ENCODE measurements at regions not wholly inside any gene's neighbourhood (a gene's known extent, or its start where the extent isn't known, plus 50 kb on each side); places are given as distances from the start of the nearest gene placed in this dataset.
A peak's percentile ranks its signal among the peaks of the same experiment; 100 is the strongest.

GRCh38 chr2:196365145-196365544 lies 193.8 kb upstream of the STK17B start:
- no peak overlapping the region for H3K4me3 ChIP-seq
- no peak overlapping the region for H3K27ac ChIP-seq
- TF ChIP-seq CTCF (IDR thresholded peaks at IDR 0.05): no peak
- no peak for DNase-seq (ENCODE audit: low spot score)

- Histone ChIP-seq H3K4me3 (no peak overlapping the region), H3K27ac (no peak overlapping the region)
- DNase-seq (ENCODE audit: low spot score): no peak
- TF ChIP-seq CTCF (IDR thresholded peaks at IDR 0.05): no peak
These were observed 194.5 kb upstream of the STK17B start for GRCh38 chr2:196365923-196366322.

DNA sequence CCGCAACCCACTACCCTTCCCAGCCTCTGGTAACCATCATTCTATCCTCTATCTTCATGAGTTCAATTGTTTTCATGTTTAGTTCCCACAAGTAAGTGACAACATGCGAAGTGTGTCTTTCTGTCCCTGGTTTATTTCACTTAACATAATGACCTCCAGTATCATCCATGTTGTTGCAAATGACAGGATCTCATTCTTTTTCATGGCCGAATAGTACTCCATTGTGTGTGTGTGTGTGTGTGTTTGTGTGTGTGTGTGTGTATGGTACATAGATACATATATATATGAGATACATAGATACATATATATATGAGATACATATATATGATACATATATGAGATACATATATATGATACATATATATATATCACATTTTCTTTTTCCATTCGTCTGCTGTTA lies 196.3 kb upstream of the STK17B start:
- Histone ChIP-seq H3K4me3 (no peak overlapping the region), H3K27ac (no peak overlapping the region)
- no peak for TF ChIP-seq CTCF (IDR thresholded peaks at IDR 0.05)
- no peak for DNase-seq (ENCODE audit: low spot score)

DNA sequence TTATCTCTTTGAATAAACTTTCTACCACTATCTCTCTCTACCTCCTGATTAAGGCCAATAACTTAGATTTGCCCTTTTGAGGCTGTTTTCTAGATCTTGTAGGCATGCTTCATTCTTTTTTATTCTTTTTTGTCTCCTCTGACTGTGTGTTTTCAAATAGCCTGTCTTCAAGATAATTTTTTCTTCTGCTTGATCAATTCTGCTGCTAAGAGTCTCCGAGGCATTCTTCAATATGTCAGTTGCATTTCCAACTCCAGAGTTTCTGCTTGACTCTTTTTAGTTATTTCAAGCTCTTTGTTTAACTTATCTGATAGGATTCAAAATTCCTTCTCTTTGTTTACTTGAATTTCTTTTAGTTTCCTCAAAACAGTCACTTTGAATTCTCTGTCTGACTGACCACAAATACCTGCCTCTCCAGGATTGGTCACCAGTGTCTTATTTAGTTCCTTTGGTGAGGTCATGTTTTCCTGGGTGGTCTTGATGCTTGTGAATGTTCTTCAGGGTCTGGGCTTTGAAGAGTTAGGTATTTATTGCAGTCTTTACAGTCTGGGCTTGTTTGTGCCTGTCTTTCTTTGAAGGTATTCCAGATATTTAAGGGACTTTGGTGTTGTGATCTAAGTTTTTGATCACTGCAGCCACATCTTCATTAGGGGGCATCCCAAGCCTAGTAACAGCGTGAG lies 197.3 kb upstream of the STK17B start:
- DNase-seq (ENCODE audit: low spot score): no peak
- Histone ChIP-seq H3K4me3 (no peak overlapping the region), H3K27ac (no peak overlapping the region)
- TF ChIP-seq CTCF (IDR thresholded peaks at IDR 0.05): no peak

DNA sequence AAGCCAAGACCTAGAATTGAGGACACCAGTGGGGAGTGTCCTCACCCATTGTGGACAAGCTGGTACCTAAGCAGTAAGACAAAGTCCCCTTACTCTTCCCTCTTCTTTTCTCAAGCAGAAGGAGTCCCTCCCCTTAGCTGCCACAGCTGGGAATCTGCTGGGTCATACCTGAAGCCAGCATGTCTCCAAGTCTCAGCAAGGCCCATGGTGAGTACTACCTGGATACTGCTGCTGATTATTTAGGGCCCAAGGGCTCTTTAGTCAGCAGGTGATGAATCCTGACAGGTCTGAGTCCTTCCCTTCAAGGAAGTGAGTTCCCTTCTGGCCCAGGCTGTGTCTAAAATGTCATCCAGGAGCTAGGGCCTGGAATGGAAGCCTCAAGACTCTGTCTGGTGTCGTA lies 198.6 kb upstream of the STK17B start:
- DNase-seq (ENCODE audit: low spot score): no peak
- H3K27ac ChIP-seq: no peak overlapping the region
- H3K4me3 ChIP-seq: no peak overlapping the region
- no peak for TF ChIP-seq CTCF (IDR thresholded peaks at IDR 0.05)

GRCh38 chr2:196370381-196370780 lies 199.0 kb upstream of the STK17B start:
- Histone ChIP-seq H3K27ac (no peak overlapping the region), H3K4me3 (no peak overlapping the region)
- DNase-seq (ENCODE audit: low spot score): no peak
- TF ChIP-seq CTCF (IDR thresholded peaks at IDR 0.05): no peak

DNA sequence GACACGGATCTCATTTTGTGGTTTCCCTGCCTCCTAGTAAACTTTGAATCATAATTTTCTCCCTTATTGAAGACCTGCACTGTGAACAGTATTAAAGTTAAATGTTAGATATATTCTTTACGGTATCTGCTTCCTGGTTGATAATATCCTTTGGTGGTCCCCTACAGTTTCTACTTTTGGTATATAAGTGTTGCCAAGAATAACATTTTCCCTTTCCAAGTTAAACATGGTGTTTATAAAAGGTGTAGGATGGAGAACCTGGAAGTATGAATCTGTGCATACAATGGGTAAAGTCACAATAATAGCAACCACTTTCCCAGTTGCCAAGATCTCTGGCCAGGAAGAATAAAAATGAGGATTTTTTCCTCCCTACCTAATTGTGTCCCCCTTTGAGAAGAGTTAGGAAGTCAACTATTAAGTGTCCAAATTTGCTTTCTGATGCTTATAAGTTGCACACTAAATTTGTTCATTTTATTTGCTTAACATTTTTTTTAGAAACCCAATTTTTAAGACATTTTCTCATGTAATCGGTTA lies 201.0 kb upstream of the STK17B start:
- H3K4me3 ChIP-seq: peak overlapping the region; percentile 33
- no peak for DNase-seq (ENCODE audit: low spot score)
- TF ChIP-seq CTCF (IDR thresholded peaks at IDR 0.05): no peak
- peak overlapping the region; percentile 22 to 59 for H3K27ac ChIP-seq

All from coronary artery (tissue), 2 donors.